ENCODE measurements at regions not wholly inside any gene's neighbourhood (a gene's known extent, or its start where the extent isn't known, plus 50 kb on each side); places are given as distances from the start of the nearest gene placed in this dataset.

DNA sequence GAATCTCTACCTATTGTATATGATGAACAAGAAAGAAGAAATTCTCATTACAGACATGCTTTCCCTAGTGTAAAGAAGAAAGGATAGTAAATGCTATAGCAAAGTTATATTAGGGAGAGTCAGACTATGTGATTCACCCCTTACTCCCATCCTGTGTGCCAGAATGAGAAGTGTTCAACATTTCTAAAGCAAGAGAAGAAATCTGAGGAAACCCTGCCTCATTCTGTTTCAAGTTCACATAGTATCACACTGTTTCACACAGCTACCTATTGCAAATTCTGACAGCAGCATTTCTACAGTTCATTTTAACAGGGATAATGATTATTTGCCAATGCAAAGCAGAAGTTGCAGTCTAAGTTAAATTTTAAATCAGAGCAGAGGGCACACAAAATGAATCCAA lies 267.2 kb upstream of the TCF21 start:
- CTCF ChIA-PET (ENCODE audit: low intra/inter-chr PET ratio, low total read pairs), result no interaction called here
- Histone ChIP-seq H3K27me3 (ENCODE audit: control insufficient read depth in 1 of 2, insufficient read depth in 2 of 2, low read length in 2 of 2) (no peaks in the 10 kb centered on the region), H3K9ac (ENCODE audit: insufficient read depth, low read depth, low read length) (no peak overlapping the region), H3K36me3 (replicated peaks in 1 of 2; ENCODE audit: control insufficient read depth in 1 of 2, insufficient read depth in 2 of 2, low read length in 2 of 2) (no peaks in the 10 kb centered on the region), H3K4me2 (ENCODE audit: low read depth, low read length) (no peak overlapping the region), H4K20me1 (ENCODE audit: insufficient read depth, low read length) (no peaks in the 10 kb centered on the region), H3K9me3 (ENCODE audit: low read length) (no peaks in the 10 kb centered on the region), H3K79me2 (ENCODE audit: insufficient read depth, low read length) (no peaks in the 10 kb centered on the region), H3K27ac (ENCODE audit: extremely low read length, insufficient read depth, low read length) (no peak overlapping the region), H2AFZ (ENCODE audit: low read length) (no peak overlapping the region), H3K4me1 (ENCODE audit: insufficient read depth, low read length) (no peaks in the 10 kb centered on the region), H3K4me3 (replicated peaks in 1 of 3; ENCODE audit: insufficient read depth in 1 of 3, low read depth in 2 of 3, low read length in 3 of 3) (no peak overlapping the region)
- DNase-seq (ENCODE audit: low spot score), result no peak
- ATAC-seq, result no peak
- no peak for FAIRE-seq
- no TSS peak for BruUV-seq (replicated peaks)
- POLR2A ChIA-PET, result no interaction called here
- intact Hi-C loops (cut with micrococcal nuclease; ENCODE audit: unreplicated experiment), result no loop called here
- in situ Hi-C loops (cut with HindIII; ENCODE audit: extremely low pct_ligation_motif_present, low pct_unique_long_range_greater_than_20kb), result no loop called here
- TF ChIP-seq, protein P1, sequence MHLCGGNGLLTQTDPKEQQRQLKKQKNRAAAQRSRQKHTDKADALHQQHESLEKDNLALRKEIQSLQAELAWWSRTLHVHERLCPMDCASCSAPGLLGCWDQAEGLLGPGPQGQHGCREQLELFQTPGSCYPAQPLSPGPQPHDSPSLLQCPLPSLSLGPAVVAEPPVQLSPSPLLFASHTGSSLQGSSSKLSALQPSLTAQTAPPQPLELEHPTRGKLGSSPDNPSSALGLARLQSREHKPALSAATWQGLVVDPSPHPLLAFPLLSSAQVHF (CRISPR knock-in tag; IDR thresholded peaks at IDR 0.05), result no peak
- TF ChIP-seq ZNF205 (CRISPR knock-in tag; IDR thresholded peaks at IDR 0.05), result no peak
- TF ChIP-seq ZNF20 (CRISPR knock-in tag; IDR thresholded peaks at IDR 0.05), result no peak
- TF ChIP-seq ZNF138 (CRISPR knock-in tag; IDR thresholded peaks at IDR 0.05; ENCODE audit: low read depth), result no peak
- TF ChIP-seq ZNF235 (CRISPR knock-in tag; IDR thresholded peaks at IDR 0.05; ENCODE audit: borderline replicate concordance), result no peak
- no peak for TF ChIP-seq ZSCAN30 (CRISPR knock-in tag; IDR thresholded peaks at IDR 0.05)
- TF ChIP-seq RNF2 (conservative IDR thresholded peaks at IDR 0.05; ENCODE audit: low read depth), result no peak
- no peak for TF ChIP-seq SPEN (CRISPR knock-in tag; IDR thresholded peaks at IDR 0.05; ENCODE audit: low read depth)
- TF ChIP-seq, protein P2, sequence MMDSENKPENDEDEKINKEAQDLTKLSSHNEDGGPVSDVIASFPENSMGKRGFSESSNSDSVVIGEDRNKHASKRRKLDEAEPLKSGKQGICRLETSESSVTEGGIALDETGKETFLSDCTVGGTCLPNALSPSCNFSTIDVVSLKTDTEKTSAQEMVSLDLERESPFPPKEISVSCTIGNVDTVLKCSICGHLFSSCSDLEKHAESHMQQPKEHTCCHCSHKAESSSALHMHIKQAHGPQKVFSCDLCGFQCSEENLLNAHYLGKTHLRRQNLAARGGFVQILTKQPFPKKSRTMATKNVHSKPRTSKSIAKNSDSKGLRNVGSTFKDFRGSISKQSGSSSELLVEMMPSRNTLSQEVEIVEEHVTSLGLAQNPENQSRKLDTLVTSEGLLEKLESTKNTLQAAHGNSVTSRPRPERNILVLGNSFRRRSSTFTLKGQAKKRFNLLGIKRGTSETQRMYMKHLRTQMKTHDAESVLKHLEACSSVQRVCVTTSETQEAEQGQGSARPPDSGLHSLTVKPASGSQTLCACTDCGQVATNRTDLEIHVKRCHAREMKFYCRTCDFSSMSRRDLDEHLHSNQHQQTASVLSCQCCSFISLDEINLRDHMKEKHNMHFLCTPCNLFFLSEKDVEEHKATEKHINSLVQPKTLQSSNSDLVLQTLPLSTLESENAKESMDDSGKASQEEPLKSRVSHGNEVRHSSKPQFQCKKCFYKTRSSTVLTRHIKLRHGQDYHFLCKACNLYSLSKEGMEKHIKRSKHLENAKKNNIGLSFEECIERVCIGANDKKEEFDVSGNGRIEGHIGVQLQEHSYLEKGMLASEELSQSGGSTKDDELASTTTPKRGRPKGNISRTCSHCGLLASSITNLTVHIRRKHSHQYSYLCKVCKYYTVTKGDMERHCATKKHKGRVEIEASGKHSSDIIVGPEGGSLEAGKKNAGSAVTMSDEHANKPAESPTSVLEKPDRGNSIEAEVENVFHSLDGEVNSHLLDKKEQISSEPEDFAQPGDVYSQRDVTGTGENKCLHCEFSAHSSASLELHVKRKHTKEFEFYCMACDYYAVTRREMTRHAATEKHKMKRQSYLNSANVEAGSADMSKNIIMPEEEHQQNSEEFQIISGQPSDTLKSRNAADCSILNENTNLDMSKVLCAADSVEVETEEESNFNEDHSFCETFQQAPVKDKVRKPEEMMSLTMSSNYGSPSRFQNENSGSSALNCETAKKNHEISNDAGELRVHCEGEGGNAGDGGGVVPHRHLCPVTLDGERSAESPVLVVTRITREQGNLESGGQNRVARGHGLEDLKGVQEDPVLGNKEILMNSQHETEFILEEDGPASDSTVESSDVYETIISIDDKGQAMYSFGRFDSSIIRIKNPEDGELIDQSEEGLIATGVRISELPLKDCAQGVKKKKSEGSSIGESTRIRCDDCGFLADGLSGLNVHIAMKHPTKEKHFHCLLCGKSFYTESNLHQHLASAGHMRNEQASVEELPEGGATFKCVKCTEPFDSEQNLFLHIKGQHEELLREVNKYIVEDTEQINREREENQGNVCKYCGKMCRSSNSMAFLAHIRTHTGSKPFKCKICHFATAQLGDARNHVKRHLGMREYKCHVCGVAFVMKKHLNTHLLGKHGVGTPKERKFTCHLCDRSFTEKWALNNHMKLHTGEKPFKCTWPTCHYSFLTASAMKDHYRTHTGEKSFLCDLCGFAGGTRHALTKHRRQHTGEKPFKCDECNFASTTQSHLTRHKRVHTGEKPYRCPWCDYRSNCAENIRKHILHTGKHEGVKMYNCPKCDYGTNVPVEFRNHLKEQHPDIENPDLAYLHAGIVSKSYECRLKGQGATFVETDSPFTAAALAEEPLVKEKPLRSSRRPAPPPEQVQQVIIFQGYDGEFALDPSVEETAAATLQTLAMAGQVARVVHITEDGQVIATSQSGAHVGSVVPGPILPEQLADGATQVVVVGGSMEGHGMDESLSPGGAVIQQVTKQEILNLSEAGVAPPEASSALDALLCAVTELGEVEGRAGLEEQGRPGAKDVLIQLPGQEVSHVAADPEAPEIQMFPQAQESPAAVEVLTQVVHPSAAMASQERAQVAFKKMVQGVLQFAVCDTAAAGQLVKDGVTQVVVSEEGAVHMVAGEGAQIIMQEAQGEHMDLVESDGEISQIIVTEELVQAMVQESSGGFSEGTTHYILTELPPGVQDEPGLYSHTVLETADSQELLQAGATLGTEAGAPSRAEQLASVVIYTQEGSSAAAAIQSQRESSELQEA (CRISPR knock-in tag; IDR thresholded peaks at IDR 0.05; ENCODE audit: not compliant biosample characterization), result no peak
- TF ChIP-seq ZNF30 (CRISPR knock-in tag; IDR thresholded peaks at IDR 0.05), result no peak
- TF ChIP-seq, protein P3, sequence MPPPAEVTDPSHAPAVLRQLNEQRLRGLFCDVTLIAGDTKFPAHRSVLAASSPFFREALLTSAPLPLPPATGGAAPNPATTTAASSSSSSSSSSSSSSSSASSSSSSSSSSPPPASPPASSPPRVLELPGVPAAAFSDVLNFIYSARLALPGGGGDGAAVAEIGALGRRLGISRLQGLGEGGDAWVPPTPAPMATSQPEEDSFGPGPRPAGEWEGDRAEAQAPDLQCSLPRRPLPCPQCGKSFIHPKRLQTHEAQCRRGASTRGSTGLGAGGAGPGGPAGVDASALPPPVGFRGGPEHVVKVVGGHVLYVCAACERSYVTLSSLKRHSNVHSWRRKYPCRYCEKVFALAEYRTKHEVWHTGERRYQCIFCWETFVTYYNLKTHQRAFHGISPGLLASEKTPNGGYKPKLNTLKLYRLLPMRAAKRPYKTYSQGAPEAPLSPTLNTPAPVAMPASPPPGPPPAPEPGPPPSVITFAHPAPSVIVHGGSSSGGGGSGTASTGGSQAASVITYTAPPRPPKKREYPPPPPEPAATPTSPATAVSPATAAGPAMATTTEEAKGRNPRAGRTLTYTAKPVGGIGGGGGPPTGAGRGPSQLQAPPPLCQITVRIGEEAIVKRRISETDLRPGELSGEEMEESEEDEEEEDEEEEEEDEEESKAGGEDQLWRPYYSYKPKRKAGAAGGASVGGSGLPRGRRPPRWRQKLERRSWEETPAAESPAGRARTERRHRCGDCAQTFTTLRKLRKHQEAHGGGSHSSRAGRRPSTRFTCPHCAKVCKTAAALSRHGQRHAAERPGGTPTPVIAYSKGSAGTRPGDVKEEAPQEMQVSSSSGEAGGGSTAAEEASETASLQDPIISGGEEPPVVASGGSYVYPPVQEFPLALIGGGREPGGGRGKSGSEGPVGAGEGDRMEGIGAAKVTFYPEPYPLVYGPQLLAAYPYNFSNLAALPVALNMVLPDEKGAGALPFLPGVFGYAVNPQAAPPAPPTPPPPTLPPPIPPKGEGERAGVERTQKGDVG (CRISPR knock-in tag; IDR thresholded peaks at IDR 0.05; ENCODE audit: borderline replicate concordance), result no peak
